ENCODE measurements at regions not wholly inside any gene's neighbourhood (a gene's known extent, or its start where the extent isn't known, plus 50 kb on each side); places are given as distances from the start of the nearest gene placed in this dataset.

- H3K4me1 ChIP-seq (ENCODE audit: control insufficient read depth in 1 of 2, insufficient read depth in 2 of 2, low read length in 2 of 2) = no peaks in the 10 kb centered on the region
- H3K27me3 ChIP-seq (ENCODE audit: control insufficient read depth in 1 of 2, insufficient read depth in 2 of 2, low read length in 1 of 2) = no peaks in the 10 kb centered on the region
- H3K4me3 ChIP-seq (ENCODE audit: low read length in 2 of 2) = no peak overlapping the region
- H3K36me3 ChIP-seq (ENCODE audit: control insufficient read depth in 1 of 2, insufficient read depth in 2 of 2, low read length in 1 of 2) = no peaks in the 10 kb centered on the region
- H3K9me3 ChIP-seq (ENCODE audit: control insufficient read depth, low read length) = no peaks in the 10 kb centered on the region
- ATAC-seq (ENCODE audit: low FRiP score) = no peak
- intact Hi-C loops (cut with DNase I) = no loop called here
- H3K27ac ChIP-seq (ENCODE audit: low read depth in 1 of 2, low read length in 2 of 2) = no peak overlapping the region
- 91% methylated on average over 23 to 25 of the region's 25 CpGs for WGBS, 2 donors
- DNase-seq = no peak
Observed at GRCh38 chr2:495745-496275, 181.4 kb downstream of the TMEM18 start.

- intact Hi-C loops (cut with DNase I) = no loop called here
- Histone ChIP-seq H3K4me1 (ENCODE audit: control insufficient read depth in 1 of 2, insufficient read depth in 2 of 2, low read length in 2 of 2) (no peaks in the 10 kb centered on the region), H3K4me3 (ENCODE audit: low read length in 2 of 2) (no peak overlapping the region), H3K9me3 (ENCODE audit: control insufficient read depth, low read length) (no peaks in the 10 kb centered on the region), H3K27me3 (ENCODE audit: control insufficient read depth in 1 of 2, insufficient read depth in 2 of 2, low read length in 1 of 2) (no peaks in the 10 kb centered on the region), H3K27ac (ENCODE audit: low read depth in 1 of 2, low read length in 2 of 2) (no peak overlapping the region), H3K36me3 (ENCODE audit: control insufficient read depth in 1 of 2, insufficient read depth in 2 of 2, low read length in 1 of 2) (no peaks in the 10 kb centered on the region)
- WGBS, 2 donors = 81 to 90% methylated on average over 13 of the region's 13 CpGs
- DNase-seq (no peak), ATAC-seq (ENCODE audit: low FRiP score) (no peak)
Observed at GRCh38 chr2:494853-495252, 182.4 kb downstream of the TMEM18 start.

GRCh38 chr2:493228-493627, 184.0 kb downstream of the TMEM18 start:
- Histone ChIP-seq H3K27ac (ENCODE audit: low read depth in 1 of 2, low read length in 2 of 2) (no peak overlapping the region), H3K9me3 (ENCODE audit: control insufficient read depth, low read length) (no peaks in the 10 kb centered on the region), H3K27me3 (ENCODE audit: control insufficient read depth in 1 of 2, insufficient read depth in 2 of 2, low read length in 1 of 2) (no peaks in the 10 kb centered on the region), H3K4me3 (ENCODE audit: low read length in 2 of 2) (no peak overlapping the region), H3K4me1 (ENCODE audit: control insufficient read depth in 1 of 2, insufficient read depth in 2 of 2, low read length in 2 of 2) (no peaks in the 10 kb centered on the region), H3K36me3 (ENCODE audit: control insufficient read depth in 1 of 2, insufficient read depth in 2 of 2, low read length in 1 of 2) (no peaks in the 10 kb centered on the region)
- 64 to 68% methylated on average over 4 of the region's 4 CpGs for WGBS, 2 donors
- intact Hi-C loops (cut with DNase I) = no loop called here
- DNase-seq = no peak
- no peak for ATAC-seq (ENCODE audit: low FRiP score)

DNA sequence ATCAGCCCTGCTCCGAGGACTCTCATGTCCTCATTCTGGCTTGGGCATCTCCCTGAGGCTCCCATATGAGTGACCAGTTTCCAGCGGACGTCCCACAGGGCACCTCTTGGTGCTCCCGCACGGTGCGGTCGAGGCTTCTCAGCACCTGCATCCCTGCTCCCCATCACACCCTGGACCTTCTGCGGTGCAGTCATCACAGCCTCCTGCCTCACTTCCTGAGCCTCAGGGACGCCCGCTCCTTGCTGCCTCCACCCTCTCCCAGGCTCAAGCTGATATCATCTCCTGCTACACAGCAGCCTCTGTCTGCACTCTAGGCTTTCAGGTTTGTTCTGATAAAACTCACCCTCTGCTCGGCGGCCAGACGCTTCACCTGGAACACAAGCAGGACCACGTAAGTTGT, 185.0 kb downstream of the TMEM18 start:
- DNase-seq (no peak), ATAC-seq (ENCODE audit: low FRiP score) (peak; percentile 60)
- no peaks in the 10 kb centered on the region for H3K9me3 ChIP-seq (ENCODE audit: control insufficient read depth, low read length)
- H3K4me1 ChIP-seq (ENCODE audit: control insufficient read depth in 1 of 2, insufficient read depth in 2 of 2, low read length in 2 of 2) = no peaks in the 10 kb centered on the region
- H3K27me3 ChIP-seq (ENCODE audit: control insufficient read depth in 1 of 2, insufficient read depth in 2 of 2, low read length in 1 of 2) = no peaks in the 10 kb centered on the region
- H3K4me3 ChIP-seq (ENCODE audit: low read length in 2 of 2) = no peak overlapping the region
- intact Hi-C loops (cut with DNase I) = no loop called here
- no peaks in the 10 kb centered on the region for H3K36me3 ChIP-seq (ENCODE audit: control insufficient read depth in 1 of 2, insufficient read depth in 2 of 2, low read length in 1 of 2)
- 83 to 85% methylated on average over 14 of the region's 14 CpGs for WGBS, 2 donors
- H3K27ac ChIP-seq (ENCODE audit: low read depth in 1 of 2, low read length in 2 of 2) = no peak overlapping the region

DNA sequence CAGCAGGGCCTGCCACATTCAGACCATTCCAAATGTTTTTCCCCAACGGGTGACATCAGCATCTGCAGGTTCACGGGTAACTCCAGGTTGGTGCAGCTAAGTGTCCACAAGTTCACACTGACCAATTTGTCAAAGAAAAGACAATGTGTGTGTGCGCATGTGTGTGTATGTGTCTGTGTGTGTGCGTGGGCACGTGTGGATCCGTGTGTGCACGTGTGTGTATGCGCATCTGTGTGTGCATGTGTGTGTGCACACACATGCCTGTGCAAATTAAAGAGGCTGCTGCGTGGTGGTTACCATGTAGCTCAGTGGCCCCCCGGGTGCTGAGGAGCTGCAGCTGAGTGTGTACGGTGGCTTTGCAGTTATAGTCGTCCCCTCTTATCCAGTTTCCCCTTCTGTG, 187.4 kb downstream of the TMEM18 start:
- H3K4me3 ChIP-seq (ENCODE audit: low read length in 2 of 2) = no peak overlapping the region
- no peak for ATAC-seq (ENCODE audit: low FRiP score)
- H3K4me1 ChIP-seq (ENCODE audit: control insufficient read depth in 1 of 2, insufficient read depth in 2 of 2, low read length in 2 of 2) = no peaks in the 10 kb centered on the region
- H3K9me3 ChIP-seq (ENCODE audit: control insufficient read depth, low read length) = no peaks in the 10 kb centered on the region
- no peak overlapping the region for H3K27ac ChIP-seq (ENCODE audit: low read depth in 1 of 2, low read length in 2 of 2)
- intact Hi-C loops (cut with DNase I) = no loop called here
- 88 to 92% methylated on average over 12 of the region's 12 CpGs for WGBS, 2 donors
- H3K27me3 ChIP-seq (ENCODE audit: control insufficient read depth in 1 of 2, insufficient read depth in 2 of 2, low read length in 1 of 2) = no peaks in the 10 kb centered on the region
- no peaks in the 10 kb centered on the region for H3K36me3 ChIP-seq (ENCODE audit: control insufficient read depth in 1 of 2, insufficient read depth in 2 of 2, low read length in 1 of 2)
- DNase-seq = no peak

GRCh38 chr2:489084-489483, 188.1 kb downstream of the TMEM18 start:
- Histone ChIP-seq H3K4me3 (ENCODE audit: low read length in 2 of 2) (no peak overlapping the region), H3K27ac (ENCODE audit: low read depth in 1 of 2, low read length in 2 of 2) (no peak overlapping the region), H3K9me3 (ENCODE audit: control insufficient read depth, low read length) (no peaks in the 10 kb centered on the region), H3K27me3 (ENCODE audit: control insufficient read depth in 1 of 2, insufficient read depth in 2 of 2, low read length in 1 of 2) (no peaks in the 10 kb centered on the region), H3K36me3 (ENCODE audit: control insufficient read depth in 1 of 2, insufficient read depth in 2 of 2, low read length in 1 of 2) (no peaks in the 10 kb centered on the region), H3K4me1 (ENCODE audit: control insufficient read depth in 1 of 2, insufficient read depth in 2 of 2, low read length in 2 of 2) (no peaks in the 10 kb centered on the region)
- WGBS, 2 donors = 81 to 89% methylated on average over 14 of the region's 14 CpGs
- intact Hi-C loops (cut with DNase I) = no loop called here
- ATAC-seq (ENCODE audit: low FRiP score) (no peak), DNase-seq (no peak)

DNA sequence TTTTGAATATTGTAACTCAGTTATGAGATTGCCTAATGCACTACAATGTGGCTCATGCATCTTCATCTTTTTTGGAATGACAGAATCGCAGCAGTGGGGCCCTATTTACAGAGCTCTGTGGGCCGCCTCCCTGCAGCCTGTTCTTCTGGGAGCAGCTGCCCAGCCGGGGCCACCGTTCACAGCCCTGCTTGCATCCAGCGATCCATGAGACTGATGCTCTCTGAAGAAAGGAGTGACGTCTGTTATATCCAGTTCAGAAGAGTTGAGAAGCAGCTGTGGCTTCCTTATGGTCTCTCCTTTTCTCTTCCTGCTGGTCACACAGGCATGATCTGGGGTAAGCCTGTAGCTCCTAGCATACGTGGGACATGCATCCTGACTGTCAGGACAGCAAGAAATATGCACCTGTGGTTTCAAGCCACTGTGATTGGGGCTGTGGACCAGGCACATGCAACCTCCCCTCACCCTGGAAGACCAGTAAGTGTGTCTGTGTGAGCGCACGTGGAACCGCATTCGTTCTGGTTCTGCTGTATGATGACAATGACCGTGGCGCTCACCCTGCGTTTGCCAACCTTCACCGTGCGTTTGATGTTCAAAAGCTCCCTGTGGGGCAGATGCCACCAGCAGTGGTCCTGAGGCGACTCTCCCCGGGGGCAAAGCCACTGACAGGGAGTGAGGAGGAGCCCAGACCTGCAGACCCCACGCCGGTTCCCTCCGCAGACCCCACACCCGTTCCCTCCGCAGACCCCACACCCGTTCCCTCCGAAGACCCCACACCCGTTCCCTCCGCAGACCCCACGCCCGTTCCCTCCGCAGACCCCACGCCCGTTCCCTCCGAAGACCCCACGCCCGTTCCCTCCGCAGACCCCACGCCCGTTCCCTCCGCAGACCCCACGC, 189.8 kb downstream of the TMEM18 start:
- no peaks in the 10 kb centered on the region for H3K4me1 ChIP-seq (ENCODE audit: control insufficient read depth in 1 of 2, insufficient read depth in 2 of 2, low read length in 2 of 2)
- no peak overlapping the region for H3K4me3 ChIP-seq (ENCODE audit: low read length in 2 of 2)
- H3K27me3 ChIP-seq (ENCODE audit: control insufficient read depth in 1 of 2, insufficient read depth in 2 of 2, low read length in 1 of 2) = no peaks in the 10 kb centered on the region
- ATAC-seq (ENCODE audit: low FRiP score) = no peak
- no peaks in the 10 kb centered on the region for H3K9me3 ChIP-seq (ENCODE audit: control insufficient read depth, low read length)
- H3K36me3 ChIP-seq (ENCODE audit: control insufficient read depth in 1 of 2, insufficient read depth in 2 of 2, low read length in 1 of 2) = no peaks in the 10 kb centered on the region
- no peak overlapping the region for H3K27ac ChIP-seq (ENCODE audit: low read depth in 1 of 2, low read length in 2 of 2)
- DNase-seq = no peak
- intact Hi-C loops (cut with DNase I) = no loop called here
- 87% methylated on average over 27 to 32 of the region's 40 CpGs for WGBS, 2 donors

- no peak overlapping the region for H3K27ac ChIP-seq (ENCODE audit: low read depth in 1 of 2, low read length in 2 of 2)
- no peaks in the 10 kb centered on the region for H3K36me3 ChIP-seq (ENCODE audit: control insufficient read depth in 1 of 2, insufficient read depth in 2 of 2, low read length in 1 of 2)
- no peak overlapping the region for H3K4me3 ChIP-seq (ENCODE audit: low read length in 2 of 2)
- intact Hi-C loops (cut with DNase I) = no loop called here
- H3K4me1 ChIP-seq (ENCODE audit: control insufficient read depth in 1 of 2, insufficient read depth in 2 of 2, low read length in 2 of 2) = no peaks in the 10 kb centered on the region
- DNase-seq (no peak), ATAC-seq (ENCODE audit: low FRiP score) (no peak)
- no peaks in the 10 kb centered on the region for H3K27me3 ChIP-seq (ENCODE audit: control insufficient read depth in 1 of 2, insufficient read depth in 2 of 2, low read length in 1 of 2)
- WGBS, 2 donors = 94 to 96% methylated on average over 11 of the region's 11 CpGs
- H3K9me3 ChIP-seq (ENCODE audit: control insufficient read depth, low read length) = no peaks in the 10 kb centered on the region
Observed at GRCh38 chr2:486371-486770, 190.8 kb downstream of the TMEM18 start.

DNA sequence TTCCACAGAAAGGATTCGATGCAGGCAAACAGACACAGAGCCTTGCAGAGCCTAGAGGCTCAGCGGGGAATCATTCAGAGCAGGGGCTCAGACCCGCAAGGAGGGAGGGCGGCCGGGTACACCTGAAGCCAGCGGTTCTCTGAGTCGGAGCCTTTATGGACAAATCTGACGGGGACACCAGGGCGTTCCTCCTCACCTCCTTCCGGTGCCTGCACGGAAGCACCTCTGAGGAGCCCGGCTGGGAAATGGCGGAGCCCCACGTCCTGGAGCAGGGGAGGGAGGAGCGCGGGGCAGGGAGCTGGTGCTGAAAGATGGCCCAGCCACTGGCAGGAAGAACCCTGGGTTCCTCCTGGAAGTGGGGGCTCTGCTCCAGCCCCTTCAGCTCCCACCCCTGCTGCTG, 193.5 kb upstream of the ALKAL2 start:
- Histone ChIP-seq H3K9me3 (ENCODE audit: control insufficient read depth, low read length) (no peaks in the 10 kb centered on the region), H3K27ac (ENCODE audit: low read depth in 1 of 2, low read length in 2 of 2) (no peak overlapping the region), H3K4me3 (ENCODE audit: low read length in 2 of 2) (no peak overlapping the region), H3K36me3 (ENCODE audit: control insufficient read depth in 1 of 2, insufficient read depth in 2 of 2, low read length in 1 of 2) (no peaks in the 10 kb centered on the region), H3K4me1 (ENCODE audit: control insufficient read depth in 1 of 2, insufficient read depth in 2 of 2, low read length in 2 of 2) (no peaks in the 10 kb centered on the region), H3K27me3 (ENCODE audit: control insufficient read depth in 1 of 2, insufficient read depth in 2 of 2, low read length in 1 of 2) (peaks cover 0 to 1% of the 10 kb centered on the region in 2 donors)
- no peak for ATAC-seq (ENCODE audit: low FRiP score)
- intact Hi-C loops (cut with DNase I) = no loop called here
- WGBS, 2 donors = 90% methylated on average over 15 to 16 of the region's 16 CpGs
- no peak for DNase-seq
